ENCODE measurements at regions not wholly inside any gene's neighbourhood (a gene's known extent, or its start where the extent isn't known, plus 50 kb on each side); places are given as distances from the start of the nearest gene placed in this dataset.

- intact Hi-C loops (cut with DNase I): no loop called here
- Histone ChIP-seq H3K27ac (no peak overlapping the region), H3K4me1 (ENCODE audit: insufficient read depth) (no peaks in the 10 kb centered on the region), H3K36me3 (no peaks in the 10 kb centered on the region), H3K9me3 (no peaks in the 10 kb centered on the region), H3K4me3 (no peak overlapping the region), H3K27me3 (no peaks in the 10 kb centered on the region)
- WGBS, 3 donors: 76 to 81% (median 78%) methylated on average over 3 of the region's 3 CpGs
- no peak for TF ChIP-seq CTCF (IDR thresholded peaks at IDR 0.05)
- TF ChIP-seq POLR2A (IDR thresholded peaks at IDR 0.05): no peak
- TF ChIP-seq EP300 (IDR thresholded peaks at IDR 0.05): no peak
- DNase-seq: no peak
These were observed 88.9 kb upstream of the WAC start for GRCh38 chr10:28444031-28444430.

GRCh38 chr10:28445516-28445915 is 87.4 kb upstream of the WAC start:
- Histone ChIP-seq H3K27ac (no peak overlapping the region), H3K4me3 (no peak overlapping the region), H3K36me3 (no peaks in the 10 kb centered on the region), H3K4me1 (ENCODE audit: insufficient read depth) (no peaks in the 10 kb centered on the region), H3K27me3 (no peaks in the 10 kb centered on the region), H3K9me3 (no peaks in the 10 kb centered on the region)
- intact Hi-C loops (cut with DNase I): no loop called here
- no peak for DNase-seq
- WGBS, 3 donors: 83 to 88% (median 84%) methylated on average over 6 of the region's 6 CpGs
- TF ChIP-seq CTCF (IDR thresholded peaks at IDR 0.05) (no peak), POLR2A (IDR thresholded peaks at IDR 0.05) (no peak), EP300 (IDR thresholded peaks at IDR 0.05) (no peak)

- intact Hi-C loops (cut with DNase I): no loop called here
- Histone ChIP-seq H3K4me3 (no peak overlapping the region), H3K27ac (no peak overlapping the region), H3K36me3 (no peaks in the 10 kb centered on the region), H3K4me1 (ENCODE audit: insufficient read depth) (no peaks in the 10 kb centered on the region), H3K27me3 (no peaks in the 10 kb centered on the region), H3K9me3 (no peaks in the 10 kb centered on the region)
- TF ChIP-seq POLR2A (IDR thresholded peaks at IDR 0.05) (no peak), EP300 (IDR thresholded peaks at IDR 0.05) (no peak), CTCF (IDR thresholded peaks at IDR 0.05) (no peak)
- no peak for DNase-seq
- WGBS, 3 donors: 68 to 79% (median 71%) methylated on average over 1 of the region's 1 CpG
These were observed 83.5 kb upstream of the WAC start for GRCh38 chr10:28449382-28449781.

GRCh38 chr10:28449926-28450325 is 83.0 kb upstream of the WAC start:
- H3K4me1 ChIP-seq (ENCODE audit: insufficient read depth): no peaks in the 10 kb centered on the region
- TF ChIP-seq EP300 (IDR thresholded peaks at IDR 0.05) (no peak), POLR2A (IDR thresholded peaks at IDR 0.05) (no peak), CTCF (IDR thresholded peaks at IDR 0.05) (no peak)
- H3K27ac ChIP-seq: no peak overlapping the region
- 51 to 74% (median 57%) methylated on average over 1 of the region's 1 CpG for WGBS, 3 donors
- intact Hi-C loops (cut with DNase I): no loop called here
- no peak overlapping the region for H3K4me3 ChIP-seq
- no peaks in the 10 kb centered on the region for H3K27me3 ChIP-seq
- no peak for DNase-seq
- H3K9me3 ChIP-seq: no peaks in the 10 kb centered on the region
- no peaks in the 10 kb centered on the region for H3K36me3 ChIP-seq

GRCh38 chr10:28453926-28454325 is 79.0 kb upstream of the WAC start:
- H3K4me3 ChIP-seq: no peak overlapping the region
- 75 to 78% (median 75%) methylated on average over 1 of the region's 1 CpG for WGBS, 3 donors
- no peak for DNase-seq
- no peaks in the 10 kb centered on the region for H3K4me1 ChIP-seq (ENCODE audit: insufficient read depth)
- no peak overlapping the region for H3K27ac ChIP-seq
- no peaks in the 10 kb centered on the region for H3K27me3 ChIP-seq
- no peak for TF ChIP-seq EP300 (IDR thresholded peaks at IDR 0.05)
- TF ChIP-seq CTCF (IDR thresholded peaks at IDR 0.05): no peak
- TF ChIP-seq POLR2A (IDR thresholded peaks at IDR 0.05): no peak
- no peaks in the 10 kb centered on the region for H3K36me3 ChIP-seq
- intact Hi-C loops (cut with DNase I): no loop called here
- H3K9me3 ChIP-seq: no peaks in the 10 kb centered on the region

Data from ovary (tissue), 7 donors.